ENCODE measurements at regions not wholly inside any gene's neighbourhood (a gene's known extent, or its start where the extent isn't known, plus 50 kb on each side); places are given as distances from the start of the nearest gene placed in this dataset.

DNA sequence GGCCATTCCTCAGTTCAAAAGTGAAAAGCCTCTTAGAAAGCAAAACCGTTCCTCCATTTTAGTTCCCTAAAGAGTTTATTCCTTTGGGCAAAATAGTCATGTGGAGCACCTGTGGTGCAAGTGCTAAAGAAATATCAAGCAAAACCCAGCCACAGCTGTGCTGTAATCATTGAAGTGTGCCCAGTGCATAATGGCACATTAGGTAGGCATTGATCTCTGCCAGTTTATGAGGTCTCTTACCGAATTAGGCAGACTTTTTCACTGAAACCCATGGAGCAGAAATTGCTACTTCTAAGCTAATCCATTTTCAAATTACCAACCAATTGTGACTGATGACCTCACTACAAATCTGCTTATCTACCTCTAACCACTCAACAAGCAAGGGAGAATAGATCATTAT lies 97.2 kb upstream of the SEMA3A start:
- TF ChIP-seq SIN3A (IDR thresholded peaks at IDR 0.05; ENCODE audit: low read depth, low read length) (no peak), EZH2 (IDR thresholded peaks at IDR 0.05; ENCODE audit: borderline replicate concordance, control insufficient read depth, low read depth, low read length) (no peak)

Data from GM12878 (cell line).